ENCODE measurements at regions not wholly inside any gene's neighbourhood (a gene's known extent, or its start where the extent isn't known, plus 50 kb on each side); places are given as distances from the start of the nearest gene placed in this dataset.

GRCh38 chr1:88581703-88582102 is 102.4 kb upstream of the PKN2 start:
- TF ChIP-seq CTCF (IDR thresholded peaks at IDR 0.05) (no peak), POLR2A (IDR thresholded peaks at IDR 0.05) (no peak)
